Epithelial cell of prostate (primary cell): ENCODE measurements at regions not wholly inside any gene's neighbourhood (a gene's known extent, or its start where the extent isn't known, plus 50 kb on each side); places are given as distances from the start of the nearest gene placed in this dataset.
A peak's percentile ranks its signal among the peaks of the same experiment; 100 is the strongest.
"Not testable (repeated sequence)": the region's sequence is repeated elsewhere in the genome, so short reads cannot be mapped to it uniquely, and the experiment has no call there.

Experiments used
- DNase-seq: peaks from one replicate; pipeline ENCODE4 v3.0.0-alpha.2; 2011; ENCODE audit warnings: low read depth, low spot score
- H3K27ac ChIP-seq: fragments of 450-650 bp; 2 replicates; pipeline ENCODE4 v1.5.1; 2017; ENCODE audit warnings: mild to moderate bottlenecking

GRCh38 chr1:72516826-72517225 lies 234.5 kb upstream of the NEGR1 start:
- no peak overlapping the region for H3K27ac ChIP-seq
- DNase-seq = no peak

GRCh38 chr1:72516264-72516663 lies 233.9 kb upstream of the NEGR1 start:
- DNase-seq = no peak
- no peak overlapping the region for H3K27ac ChIP-seq

- no peak for DNase-seq
- H3K27ac ChIP-seq = no peak overlapping the region
These were observed 216.0 kb upstream of the NEGR1 start for GRCh38 chr1:72498371-72498770.

DNA sequence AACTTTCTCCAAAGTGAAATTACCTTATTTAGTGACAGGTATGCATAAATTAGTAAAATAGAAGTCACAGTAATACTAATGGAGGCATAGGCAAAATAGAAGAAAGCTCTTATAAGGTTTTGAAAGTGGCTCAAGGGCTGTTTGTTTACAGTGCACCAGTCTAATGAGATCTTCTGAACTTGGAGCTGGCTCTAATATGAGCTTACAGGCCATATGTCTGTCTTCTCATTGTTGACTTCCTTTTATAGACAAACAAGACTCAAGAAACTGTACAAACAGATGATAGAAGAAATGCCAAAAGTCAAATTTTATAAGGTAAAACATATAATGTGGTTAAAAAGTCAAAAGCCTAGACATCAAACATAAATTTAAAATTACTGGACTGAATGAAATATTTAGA lies 207.5 kb upstream of the NEGR1 start:
- DNase-seq = no peak
- H3K27ac ChIP-seq = no peak overlapping the region

DNA sequence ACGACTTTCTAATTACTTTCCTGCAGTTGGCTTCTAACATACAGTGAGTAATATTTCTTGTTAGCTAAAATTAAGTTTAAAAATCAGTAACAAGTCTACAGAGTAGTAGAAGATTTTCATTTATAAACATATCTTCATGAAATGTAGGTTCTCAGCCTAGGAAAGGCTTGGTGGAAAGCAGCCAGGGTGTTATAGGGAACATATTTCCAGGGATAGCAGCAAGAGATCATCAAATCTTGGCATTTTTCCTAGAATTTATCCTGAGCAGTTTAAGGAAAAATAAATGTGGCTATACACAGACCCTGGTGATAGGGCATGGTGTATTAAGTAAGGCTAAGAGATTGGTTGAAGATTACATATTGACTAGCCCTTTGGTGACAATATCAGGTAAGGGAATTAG lies 203.5 kb upstream of the NEGR1 start:
- no peak for DNase-seq
- no peak overlapping the region for H3K27ac ChIP-seq

GRCh38 chr1:72483846-72484357 lies 201.6 kb upstream of the NEGR1 start:
- H3K27ac ChIP-seq = no peak overlapping the region
- DNase-seq = no peak

- no peak overlapping the region for H3K27ac ChIP-seq
- no peak for DNase-seq
These were observed 200.5 kb upstream of the NEGR1 start for GRCh38 chr1:72482736-72483413.

DNA sequence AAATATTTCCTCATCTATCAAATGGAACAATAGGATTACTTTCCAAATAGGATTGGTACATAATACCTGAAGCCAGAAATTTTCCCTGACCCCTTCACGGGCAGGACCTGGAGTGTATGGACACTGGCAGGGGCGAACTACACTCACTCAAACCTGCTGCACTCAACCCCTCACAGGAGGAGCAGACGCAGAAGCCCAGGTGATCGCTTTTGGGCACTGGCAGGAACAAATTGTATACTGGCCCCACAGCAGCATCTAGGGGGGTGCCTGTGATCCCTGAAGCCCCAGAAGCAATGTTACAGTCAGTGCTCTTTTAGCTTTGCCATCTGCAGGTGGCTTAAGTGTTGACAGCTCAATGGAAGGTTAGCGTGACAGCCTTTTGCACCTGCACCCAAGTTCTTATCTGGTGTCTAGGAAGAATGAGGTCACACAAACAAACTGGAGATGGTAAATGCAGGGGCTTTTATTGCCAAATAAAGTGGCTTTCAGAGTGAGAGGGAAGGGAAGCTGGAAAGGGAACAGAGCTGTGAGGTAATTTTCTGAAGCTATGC lies 199.2 kb upstream of the NEGR1 start:
- no peak for DNase-seq
- no peak overlapping the region for H3K27ac ChIP-seq

GRCh38 chr1:72466376-72466775 lies 184.0 kb upstream of the NEGR1 start:
- H3K27ac ChIP-seq = no peak overlapping the region
- no peak for DNase-seq

DNA sequence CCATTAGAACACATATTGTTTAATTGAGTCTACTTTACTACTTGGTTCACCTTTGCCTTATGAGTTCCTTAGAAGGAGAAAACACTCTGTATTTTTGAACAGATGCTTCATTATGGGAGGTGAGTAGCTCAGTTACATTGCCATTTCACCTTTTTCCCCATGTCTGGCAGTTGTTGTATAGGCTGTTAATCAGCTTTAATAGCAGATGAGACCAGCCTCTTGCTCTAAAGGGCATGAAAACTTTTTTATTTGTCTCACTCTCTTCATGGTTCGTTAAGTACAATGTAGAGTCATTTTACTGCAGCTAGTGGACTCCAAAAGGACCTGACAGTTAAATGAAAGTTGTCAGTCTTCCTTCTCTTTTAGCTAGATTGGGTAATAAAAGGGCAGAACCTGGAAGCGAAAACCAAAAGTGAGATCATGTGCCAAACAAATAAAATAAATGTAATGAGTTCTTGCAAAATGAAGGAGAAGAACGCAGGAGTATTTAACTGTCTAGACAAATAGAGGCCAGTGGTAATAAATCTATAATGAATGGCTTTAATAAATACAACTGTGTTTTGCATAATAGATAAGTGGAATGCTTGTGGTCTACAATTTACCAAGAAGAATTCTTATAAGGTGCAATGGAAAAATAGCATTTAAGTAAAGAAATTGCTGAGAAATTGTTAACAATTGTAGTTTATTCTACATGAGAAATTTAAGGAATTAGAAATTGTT lies 180.0 kb upstream of the NEGR1 start:
- DNase-seq = no peak
- H3K27ac ChIP-seq = no peak overlapping the region

- no peak overlapping the region for H3K27ac ChIP-seq
- no peak for DNase-seq
These were observed 159.9 kb upstream of the NEGR1 start for GRCh38 chr1:72442262-72442661.

- DNase-seq = no peak
- H3K27ac ChIP-seq = no peak overlapping the region
These were observed 156.7 kb upstream of the NEGR1 start for GRCh38 chr1:72439036-72439435.

- H3K27ac ChIP-seq = no peak overlapping the region
- no peak for DNase-seq
These were observed 155.9 kb upstream of the NEGR1 start for GRCh38 chr1:72438270-72438669.

DNA sequence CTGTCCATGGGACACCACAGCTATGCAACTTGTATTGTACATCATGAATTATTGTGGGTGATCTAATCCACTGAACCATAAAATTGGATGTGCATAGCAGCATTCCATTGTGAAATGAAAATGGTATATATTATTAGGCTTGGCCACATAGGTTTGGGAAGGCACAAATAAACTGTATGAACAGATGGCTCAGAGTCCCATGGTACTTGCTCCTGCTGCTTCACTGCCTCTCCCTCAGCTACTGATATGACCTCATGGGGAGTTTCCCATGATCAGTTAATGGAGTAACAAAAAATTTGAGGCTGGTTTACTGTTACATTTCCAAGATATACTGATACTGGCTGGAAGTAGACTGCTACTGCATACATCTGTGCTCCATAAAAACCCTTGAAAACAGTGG lies 152.7 kb upstream of the NEGR1 start:
- no peak for DNase-seq
- no peak overlapping the region for H3K27ac ChIP-seq

GRCh38 chr1:72434070-72434469 lies 151.7 kb upstream of the NEGR1 start:
- DNase-seq = no peak
- H3K27ac ChIP-seq = no peak overlapping the region

DNA sequence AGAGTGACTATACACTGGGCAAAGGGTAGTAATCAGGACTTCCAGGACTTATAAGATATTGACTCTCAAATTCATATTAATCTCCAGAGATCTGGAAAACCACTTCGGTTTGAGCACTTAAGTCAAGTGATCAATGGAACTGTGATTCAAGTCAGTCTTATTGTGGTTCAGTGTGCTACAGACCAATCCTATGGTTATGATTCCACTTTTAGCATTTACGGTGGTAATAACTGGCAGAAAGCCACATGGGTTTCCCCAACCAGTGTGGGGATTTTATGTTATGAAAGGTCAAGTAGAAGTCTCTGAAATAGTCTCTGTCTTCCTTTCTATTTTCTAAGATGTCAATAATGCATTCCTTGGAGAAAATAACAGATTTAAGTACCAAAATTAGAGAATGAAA lies 151.3 kb upstream of the NEGR1 start:
- no peak for DNase-seq
- H3K27ac ChIP-seq = no peak overlapping the region

DNA sequence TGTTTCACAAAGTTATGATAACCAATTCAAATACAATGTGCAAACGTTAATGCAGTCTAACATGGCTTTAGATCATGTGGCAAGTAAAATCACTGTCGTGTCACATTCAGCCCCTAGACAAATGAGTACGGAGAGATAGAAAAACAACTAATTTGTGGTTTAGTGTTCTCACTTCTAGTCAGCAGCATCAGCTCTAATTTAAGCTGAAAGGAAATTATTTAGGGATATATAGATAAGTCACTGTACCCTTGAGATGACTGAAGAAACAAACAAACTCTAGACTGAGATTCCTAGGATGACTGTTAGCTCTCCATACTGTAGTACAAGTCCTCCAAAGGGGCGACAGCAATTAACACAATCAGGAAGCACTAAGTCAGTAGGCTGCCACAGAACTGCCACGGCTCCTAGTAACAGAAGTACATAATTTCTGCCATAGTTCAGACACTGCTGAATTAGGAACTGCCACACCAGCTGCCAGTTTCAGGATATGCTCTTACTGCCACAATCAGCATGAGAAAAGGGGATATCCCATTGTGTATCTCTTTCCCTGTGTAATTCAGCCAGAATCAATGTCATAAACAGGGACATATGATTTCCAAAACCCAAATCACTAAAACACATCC lies 150.4 kb upstream of the NEGR1 start:
- H3K27ac ChIP-seq = peak overlapping the region; percentile 77

DNA sequence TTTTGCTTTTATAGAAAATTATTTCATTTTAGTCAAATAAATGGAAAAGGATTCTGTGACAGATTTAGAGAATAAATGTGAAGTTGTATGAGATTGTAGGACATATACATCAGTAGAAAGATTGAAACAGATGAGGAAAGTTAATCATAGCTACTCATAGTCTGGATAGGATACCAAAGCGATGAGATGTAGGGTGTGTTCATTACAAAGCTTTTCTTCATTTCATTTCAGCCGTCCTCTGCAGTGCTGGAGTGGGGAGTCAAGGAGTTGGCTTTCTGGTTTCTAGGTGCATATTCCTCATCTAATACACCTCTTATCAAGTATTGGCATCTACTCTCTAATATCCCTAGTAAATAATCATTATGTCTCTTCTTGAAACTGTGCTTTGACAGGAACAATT lies 149.5 kb upstream of the NEGR1 start:
- H3K27ac ChIP-seq = peak overlapping the region; percentile 77
- DNase-seq = peak; percentile 22

More for the DNA sequence above, 150.4 kb upstream of the NEGR1 start:
- no peak for DNase-seq

DNA sequence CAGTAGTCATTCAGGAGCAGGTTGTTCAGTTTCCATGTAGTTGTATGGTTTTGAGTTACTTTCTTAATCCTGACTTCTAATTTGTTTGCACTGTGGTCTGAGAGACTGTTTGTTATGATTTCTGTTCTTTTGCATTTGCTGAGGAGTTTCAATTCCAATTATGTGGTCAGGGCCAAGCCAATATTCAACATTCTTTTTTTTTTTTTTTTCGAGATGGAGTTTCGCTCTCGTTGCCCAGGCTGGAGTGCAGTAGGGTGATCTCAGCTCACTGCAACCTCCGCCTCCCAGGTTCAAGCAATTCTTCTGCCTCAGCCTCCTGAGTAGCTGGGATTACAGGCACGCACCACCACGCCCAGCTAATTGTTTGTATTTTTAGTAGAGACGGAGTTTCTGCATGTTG lies 145.9 kb upstream of the NEGR1 start:
- DNase-seq, H3K27ac ChIP-seq: not testable (repeated sequence)

GRCh38 chr1:72419229-72419628 lies 136.9 kb upstream of the NEGR1 start:
- no peak overlapping the region for H3K27ac ChIP-seq
- DNase-seq = no peak

GRCh38 chr1:72412286-72412685 lies 129.9 kb upstream of the NEGR1 start:
- peak overlapping the region; percentile 22 for H3K27ac ChIP-seq
- DNase-seq = peak; percentile 55
